Adrenal gland (tissue), 9 donors: ENCODE measurements at regions not wholly inside any gene's neighbourhood (a gene's known extent, or its start where the extent isn't known, plus 50 kb on each side); places are given as distances from the start of the nearest gene placed in this dataset.

ENCODE experiments used
- DNase-seq, 7 donors: peaks; one replicate each; pipeline ENCODE4 v3.0.0-alpha.2; 2019 to 2020
- H3K27ac ChIP-seq, 5 donors: fragments of 200-600 bp; sonication (generic) in 4 of 5; 1 replicate in 3 of 5; 2 replicates in 2 of 5; pipeline versions ENCODE4 v1.5.1 to v1.8.0; 2016 to 2020; ENCODE audit warnings: mild to moderate bottlenecking in 1 of 5
- H3K27me3 ChIP-seq: fragments of 200-600 bp; 2 replicates; pipeline ENCODE4 v1.8.0; 2021
- H3K36me3 ChIP-seq, 2 donors: fragments of 200-600 bp; replicated peaks in 1 of 2; 1 replicate in 1 of 2; 2 replicates in 1 of 2; pipeline versions ENCODE4 v1.5.1 to v1.8.0; 2018 to 2022
- H3K4me1 ChIP-seq, 2 donors: fragments of 200-600 bp; replicated peaks in 1 of 2; 1 replicate in 1 of 2; 2 replicates in 1 of 2; pipeline versions ENCODE4 v1.5.1 to v1.8.0; 2018 to 2021
- H3K4me3 ChIP-seq, 4 donors: fragments of 200-600 bp; sonication (generic) in 3 of 4; one replicate each; pipeline ENCODE4 v1.5.1; 2016 to 2018
- H3K9me3 ChIP-seq, 3 donors: fragments of 200-600 bp; sonication (generic) in 1 of 3; replicated peaks in 1 of 3; 1 replicate in 2 of 3; 2 replicates in 1 of 3; pipeline versions ENCODE4 v1.5.1 to v1.8.0; 2016 to 2021
- CTCF ChIP-seq, 6 experiments: fragments of 450-650 bp in 4 of 6; fragments of 200-600 bp in 2 of 6; sonication (generic) in 1 of 6; IDR thresholded peaks; 1 replicate in 5 of 6; 2 replicates in 1 of 6; pipeline versions ENCODE4 v1.5.1 to v1.8.0; 2016 to 2021; ENCODE audit warnings: antibody characterized with exemption in 6 of 6, mild to moderate bottlenecking in 2 of 6, moderate library complexity in 1 of 6
- POLR2A ChIP-seq, 2 donors: fragments of 450-650 bp; IDR thresholded peaks; one replicate each; pipeline ENCODE4 v1.6.1; 2017; ENCODE audit warnings: antibody characterized with exemption in 2 of 2, mild to moderate bottlenecking in 2 of 2, moderate library complexity in 1 of 2
- WGBS, 4 donors: extraction: QIAGEN DNeasy Blood & Tissue Kit in 2 of 4; methylation state at CpG; one replicate each; pipeline versions ENCODE4 v1.1.5 to v1.1.7; 2013 to 2017; 5-methylcytosine and 5-hydroxymethylcytosine counted together
- intact Hi-C, 2 donors: fragments of 100-400 bp; cut with DNase I; formaldehyde crosslinking; loops; one replicate each; pipeline versions ENCODE4 v1.14.1 to v1.15.0; 2022 to 2023
- donor health status: healthy with polysubstance abuse.
- donor health status: Bipolar disorder and iron deficiency.
- donor health status: DM: yes; HTN: yes; CAD: no.
- donor health status: DM: no; HTN: no; CAD: no.
- donor health status: DM: no; HTN: no; CAD: no.

- 74 to 82% (median 77%) methylated on average over 6 of the region's 6 CpGs for WGBS, 4 donors
- Histone ChIP-seq H3K4me1 (no peaks in the 10 kb centered on the region), H3K9me3 (no peaks in the 10 kb centered on the region), H3K27me3 (no peaks in the 10 kb centered on the region), H3K4me3 (no peak overlapping the region), H3K36me3 (no peaks in the 10 kb centered on the region), H3K27ac (no peak overlapping the region)
- DNase-seq: no peak
- intact Hi-C loops: no loop called here
- TF ChIP-seq POLR2A (IDR thresholded peaks at IDR 0.05) (no peak), CTCF (IDR thresholded peaks at IDR 0.05) (no peak)
Observed at GRCh38 chr12:78792052-78792698, 72.4 kb upstream of the SYT1 start.

- Histone ChIP-seq H3K27ac (no peak overlapping the region), H3K9me3 (no peaks in the 10 kb centered on the region), H3K4me3 (no peak overlapping the region), H3K4me1 (no peaks in the 10 kb centered on the region), H3K36me3 (no peaks in the 10 kb centered on the region), H3K27me3 (no peaks in the 10 kb centered on the region)
- intact Hi-C loops: no loop called here
- no peak for DNase-seq
- TF ChIP-seq POLR2A (IDR thresholded peaks at IDR 0.05): no peak
- no peak for TF ChIP-seq CTCF (IDR thresholded peaks at IDR 0.05)
- 41 to 60% (median 42%) methylated on average over 2 of the region's 2 CpGs for WGBS, 4 donors
Observed at GRCh38 chr12:78793491-78793890, 71.1 kb upstream of the SYT1 start.

GRCh38 chr12:78793982-78794381, 70.6 kb upstream of the SYT1 start:
- WGBS, 4 donors: 89 to 93% (median 91%) methylated on average over 18 of the region's 18 CpGs
- H3K36me3 ChIP-seq: no peaks in the 10 kb centered on the region
- no peak overlapping the region for H3K27ac ChIP-seq
- no peaks in the 10 kb centered on the region for H3K27me3 ChIP-seq
- no peak for DNase-seq
- H3K4me1 ChIP-seq: no peaks in the 10 kb centered on the region
- H3K9me3 ChIP-seq: no peaks in the 10 kb centered on the region
- H3K4me3 ChIP-seq: no peak overlapping the region
- intact Hi-C loops: no loop called here
- no peak for TF ChIP-seq CTCF (IDR thresholded peaks at IDR 0.05)
- no peak for TF ChIP-seq POLR2A (IDR thresholded peaks at IDR 0.05)

GRCh38 chr12:78795934-78796445, 68.6 kb upstream of the SYT1 start:
- no peaks in the 10 kb centered on the region for H3K27me3 ChIP-seq
- H3K4me3 ChIP-seq: no peak overlapping the region
- no peak overlapping the region for H3K27ac ChIP-seq
- DNase-seq: no peak
- intact Hi-C loops: no loop called here
- no peaks in the 10 kb centered on the region for H3K4me1 ChIP-seq
- H3K36me3 ChIP-seq: no peaks in the 10 kb centered on the region
- no peaks in the 10 kb centered on the region for H3K9me3 ChIP-seq
- no peak for TF ChIP-seq CTCF (IDR thresholded peaks at IDR 0.05)
- TF ChIP-seq POLR2A (IDR thresholded peaks at IDR 0.05): no peak
